Smooth muscle cell of the brain vasculature (primary cell): ENCODE measurements at regions not wholly inside any gene's neighbourhood (a gene's known extent, or its start where the extent isn't known, plus 50 kb on each side); places are given as distances from the start of the nearest gene placed in this dataset.
A peak's percentile ranks its signal among the peaks of the same experiment; 100 is the strongest.

Experiments
- DNase-seq: peaks from one replicate; pipeline ENCODE4 v3.0.0-alpha.2; 2012; ENCODE audit warnings: low read depth, low spot score

- no peak for DNase-seq
Measured at GRCh38 chr6:74956559-74957428, 249.1 kb downstream of the COL12A1 start.

GRCh38 chr6:74953708-74954107 lies 252.1 kb downstream of the COL12A1 start:
- DNase-seq: no peak

- DNase-seq: no peak
Measured at GRCh38 chr6:74946961-74947360, 258.9 kb downstream of the COL12A1 start.

- DNase-seq: no peak
Measured at GRCh38 chr6:74942130-74942529, 263.7 kb downstream of the COL12A1 start.

- DNase-seq: no peak
Measured at GRCh38 chr6:74941424-74941823, 264.4 kb downstream of the COL12A1 start.

- no peak for DNase-seq
Measured at GRCh38 chr6:74939721-74940620, 265.9 kb downstream of the COL12A1 start.

GRCh38 chr6:74939151-74939708 lies 266.6 kb downstream of the COL12A1 start:
- DNase-seq: no peak

GRCh38 chr6:74937936-74938335 lies 267.9 kb downstream of the COL12A1 start:
- no peak for DNase-seq

GRCh38 chr6:74936886-74937285 lies 269.0 kb downstream of the COL12A1 start:
- DNase-seq: no peak

GRCh38 chr6:74932232-74932888 lies 273.5 kb downstream of the COL12A1 start:
- no peak for DNase-seq

GRCh38 chr6:74931558-74931957 lies 274.3 kb downstream of the COL12A1 start:
- DNase-seq: peak; percentile 36

GRCh38 chr6:74928203-74928602 lies 277.6 kb downstream of the COL12A1 start:
- no peak for DNase-seq

GRCh38 chr6:74927299-74927698 lies 278.6 kb downstream of the COL12A1 start:
- DNase-seq: no peak

- DNase-seq: no peak
Measured at GRCh38 chr6:74925683-74926082, 280.2 kb downstream of the COL12A1 start.

- no peak for DNase-seq
Measured at GRCh38 chr6:74914888-74915287, 291.0 kb downstream of the COL12A1 start.

- DNase-seq: no peak
Measured at GRCh38 chr6:74912234-74912633, 293.6 kb downstream of the COL12A1 start.

- DNase-seq: no peak
Measured at GRCh38 chr6:74902846-74903245, 303.0 kb downstream of the COL12A1 start.

- DNase-seq: no peak
Measured at GRCh38 chr6:74902089-74902488, 303.8 kb downstream of the COL12A1 start.

GRCh38 chr6:74901576-74901975 lies 304.3 kb downstream of the COL12A1 start:
- no peak for DNase-seq

- DNase-seq: no peak
Measured at GRCh38 chr6:74899416-74899815, 306.4 kb downstream of the COL12A1 start.

- no peak for DNase-seq
Measured at GRCh38 chr6:74892091-74892490, 313.8 kb downstream of the COL12A1 start.

- DNase-seq: no peak
Measured at GRCh38 chr6:74891349-74891831, 314.5 kb downstream of the COL12A1 start.
